WTC11 (cell line): ENCODE measurements at regions not wholly inside any gene's neighbourhood (a gene's known extent, or its start where the extent isn't known, plus 50 kb on each side); places are given as distances from the start of the nearest gene placed in this dataset.

ENCODE experiments used
- ATAC-seq: fragments of 200-7000 bp; cut with Tn5 transposase; 2 replicates; pipeline ENCODE4 v1.10.0; 2021; ENCODE audit warnings: mild to moderate bottlenecking, moderate library complexity
- CTCF ChIA-PET: fragments of 300-600 bp; sonication (Branson Sonifier 250); formaldehyde crosslinking; loops from one replicate; lab custom pipeline; 2021; ENCODE audit warnings: antibody characterized with exemption; lab: Charles Lee
- POLR2A ChIA-PET: fragments of 350-600 bp; sonication (Branson Sonifier 250); formaldehyde crosslinking; loops from one replicate; lab custom pipeline; 2021; ENCODE audit warnings: antibody characterized with exemption; lab: Charles Lee
- DNase-seq: peaks from one replicate; pipeline ENCODE4 v3.0.0; 2021; ENCODE audit warnings: low spot score
- H3K27ac Mint-ChIP-seq: 2 replicates; pipeline ENCODE4 v1.8.0; 2021; ENCODE audit warnings: mixed read lengths
- H3K27me3 Mint-ChIP-seq: 2 replicates; pipeline ENCODE4 v1.8.0; 2021; ENCODE audit warnings: low read depth, mild to moderate bottlenecking, moderate library complexity, mixed read lengths
- H3K36me3 Mint-ChIP-seq: 2 replicates; pipeline ENCODE4 v1.8.0; 2021; ENCODE audit warnings: mixed read lengths
- H3K4me1 Mint-ChIP-seq: 2 replicates; pipeline ENCODE4 v1.8.0; 2022; ENCODE audit warnings: mixed read lengths
- H3K4me3 Mint-ChIP-seq: 2 replicates; pipeline ENCODE4 v1.8.0; 2021; ENCODE audit warnings: mild to moderate bottlenecking, moderate library complexity, mixed read lengths
- H3K9me3 Mint-ChIP-seq: 2 replicates; pipeline ENCODE4 v1.8.0; 2021; ENCODE audit warnings: mixed read lengths
- E2F1 ChIP-seq: sonication (generic); formaldehyde crosslinking; IDR thresholded peaks from 2 replicates; pipeline ENCODE4 v1.8.0; 2022; ENCODE audit warnings: mild to moderate bottlenecking, missing genetic modification reagents
- EMX1 ChIP-seq: fragments of 250-450 bp; sonication (Bioruptor Pico); IDR thresholded peaks from 2 replicates; pipeline ENCODE4 v1.8.0; 2021; ENCODE audit warnings: mild to moderate bottlenecking
- ESRRA ChIP-seq: sonication (generic); formaldehyde crosslinking; IDR thresholded peaks from 2 replicates; pipeline ENCODE4 v1.8.1; 2022; ENCODE audit warnings: mild to moderate bottlenecking, missing genetic modification reagents, borderline replicate concordance
- ETV6 ChIP-seq: sonication (generic); formaldehyde crosslinking; IDR thresholded peaks from 2 replicates; pipeline ENCODE4 v1.8.1; 2022; ENCODE audit warnings: mild to moderate bottlenecking, missing genetic modification reagents
- FOXJ3 ChIP-seq: sonication (generic); formaldehyde crosslinking; IDR thresholded peaks from 2 replicates; pipeline ENCODE4 v1.9.0; 2021; ENCODE audit warnings: missing genetic modification reagents, mild to moderate bottlenecking, borderline replicate concordance
- IRF2 ChIP-seq: sonication (generic); formaldehyde crosslinking; IDR thresholded peaks from 2 replicates; pipeline ENCODE4 v1.8.0; 2022; ENCODE audit warnings: low read depth, missing genetic modification reagents, borderline replicate concordance
- JAZF1 ChIP-seq: fragments of 250-450 bp; sonication (Bioruptor Pico); IDR thresholded peaks from 2 replicates; pipeline ENCODE4 v1.9.0; 2021; ENCODE audit warnings: moderate library complexity, mild to moderate bottlenecking, inconsistent platforms
- NFYB ChIP-seq: sonication (generic); formaldehyde crosslinking; conservative IDR thresholded peaks from 2 replicates; pipeline ENCODE4 v1.8.0; 2022; ENCODE audit warnings: low read depth, missing genetic modification reagents
- NR2C2 ChIP-seq: sonication (generic); formaldehyde crosslinking; IDR thresholded peaks from 2 replicates; pipeline ENCODE4 v1.8.0; 2022; ENCODE audit warnings: mild to moderate bottlenecking, missing genetic modification reagents
- SMAD3 ChIP-seq: sonication (generic); formaldehyde crosslinking; IDR thresholded peaks from 2 replicates; pipeline ENCODE4 v1.8.0; 2022; ENCODE audit warnings: missing genetic modification reagents, mild to moderate bottlenecking, borderline replicate concordance
- SMAD4 ChIP-seq: sonication (generic); formaldehyde crosslinking; IDR thresholded peaks from 2 replicates; pipeline ENCODE4 v1.8.0; 2022; ENCODE audit warnings: mild to moderate bottlenecking, missing genetic modification reagents
- TCF7 ChIP-seq: sonication (generic); formaldehyde crosslinking; IDR thresholded peaks from 2 replicates; pipeline ENCODE4 v1.8.0; 2022; ENCODE audit warnings: mild to moderate bottlenecking, low read depth, missing genetic modification reagents, moderate library complexity
- TEAD1 ChIP-seq: sonication (generic); formaldehyde crosslinking; IDR thresholded peaks from 2 replicates; pipeline ENCODE4 v1.8.0; 2022; ENCODE audit warnings: mild to moderate bottlenecking, missing genetic modification reagents
- USF2 ChIP-seq: sonication (generic); formaldehyde crosslinking; IDR thresholded peaks from 2 replicates; pipeline ENCODE4 v1.8.1; 2023; ENCODE audit warnings: mild to moderate bottlenecking, missing genetic modification reagents, moderate library complexity
- ZBTB43 ChIP-seq: sonication (generic); formaldehyde crosslinking; IDR thresholded peaks from 2 replicates; pipeline ENCODE4 v1.8.1; 2023; ENCODE audit warnings: mild to moderate bottlenecking, missing genetic modification reagents
- ZNF232 ChIP-seq: sonication (generic); formaldehyde crosslinking; IDR thresholded peaks from 2 replicates; pipeline ENCODE4 v1.8.0; 2022; ENCODE audit warnings: mild to moderate bottlenecking, missing genetic modification reagents
- ZNF263 ChIP-seq: sonication (generic); formaldehyde crosslinking; IDR thresholded peaks from 2 replicates; pipeline ENCODE4 v1.8.1; 2022; ENCODE audit warnings: low read depth, mild to moderate bottlenecking, moderate library complexity, missing genetic modification reagents
- ZNF317 ChIP-seq: sonication (generic); formaldehyde crosslinking; IDR thresholded peaks from 2 replicates; pipeline ENCODE4 v1.8.1; 2023; ENCODE audit warnings: low read depth, mild to moderate bottlenecking, moderate library complexity, missing genetic modification reagents, borderline replicate concordance
- ZNF512 ChIP-seq: sonication (generic); formaldehyde crosslinking; IDR thresholded peaks from 2 replicates; pipeline ENCODE4 v1.8.1; 2022; ENCODE audit warnings: missing genetic modification reagents, borderline replicate concordance
- TF ChIP-seq, protein P1 (sequence below): fragments of 250-450 bp; sonication (Bioruptor Pico); IDR thresholded peaks from 2 replicates; pipeline ENCODE4 v1.9.0; 2021; ENCODE audit warnings: moderate library complexity, mild to moderate bottlenecking, inconsistent platforms, borderline replicate concordance
- TF ChIP-seq, protein P2 (sequence below): sonication (generic); formaldehyde crosslinking; IDR thresholded peaks from 2 replicates; pipeline ENCODE4 v1.8.1; 2022; ENCODE audit warnings: low read depth, missing genetic modification reagents, borderline replicate concordance
- TF ChIP-seq, protein P3 (sequence below): sonication (generic); formaldehyde crosslinking; IDR thresholded peaks from 2 replicates; pipeline ENCODE4 v1.8.1; 2023; ENCODE audit warnings: mild to moderate bottlenecking, moderate library complexity, missing genetic modification reagents
- TF ChIP-seq, protein P4 (sequence below): fragments of 250-450 bp; sonication (Bioruptor Pico); IDR thresholded peaks from 2 replicates; pipeline ENCODE4 v1.9.0; 2021; ENCODE audit warnings: mild to moderate bottlenecking

DNA sequence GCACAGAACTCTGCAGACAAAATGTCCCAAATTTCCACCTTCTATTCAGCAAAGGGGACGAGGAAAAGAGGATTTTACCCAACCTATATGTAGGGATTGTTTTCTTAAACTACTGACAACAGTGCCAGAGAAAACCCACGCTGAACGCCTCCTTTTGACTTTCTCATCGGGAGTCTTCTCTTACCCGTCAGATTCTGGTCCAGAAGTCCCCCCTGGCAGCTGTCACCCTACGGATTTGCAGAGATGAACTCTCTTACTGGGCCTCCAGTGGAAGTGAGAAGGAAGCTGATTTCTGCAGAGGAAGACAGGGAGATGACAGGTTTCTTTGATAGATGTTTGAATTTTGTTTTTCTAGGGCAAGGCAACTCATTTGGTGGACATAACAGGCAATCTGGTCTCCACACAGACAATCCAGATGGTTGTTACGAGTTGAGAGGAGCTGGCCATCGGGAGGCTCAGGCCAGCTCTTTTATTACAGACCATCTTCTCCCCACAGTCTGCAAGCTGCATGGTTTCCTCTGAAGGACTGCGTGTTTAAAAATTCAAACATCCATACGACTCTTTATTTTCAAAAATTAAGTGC is 804.3 kb downstream of the RNF144A start:
- CTCF ChIA-PET, result no interaction called here
- peaks cover 26% of the 10 kb centered on the region for H3K4me1 Mint-ChIP-seq
- H3K27me3 Mint-ChIP-seq, result no peaks in the 10 kb centered on the region
- POLR2A ChIA-PET, result no interaction called here
- H3K27ac Mint-ChIP-seq, result no peak overlapping the region
- no peak overlapping the region for H3K4me3 Mint-ChIP-seq
- ATAC-seq (no peak), DNase-seq (no peak)
- TF ChIP-seq, protein P1, sequence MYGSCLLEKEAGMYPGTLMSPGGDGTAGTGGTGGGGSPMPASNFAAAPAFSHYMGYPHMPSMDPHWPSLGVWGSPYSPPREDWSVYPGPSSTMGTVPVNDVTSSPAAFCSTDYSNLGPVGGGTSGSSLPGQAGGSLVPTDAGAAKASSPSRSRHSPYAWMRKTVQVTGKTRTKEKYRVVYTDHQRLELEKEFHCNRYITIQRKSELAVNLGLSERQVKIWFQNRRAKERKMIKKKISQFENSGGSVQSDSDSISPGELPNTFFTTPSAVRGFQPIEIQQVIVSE, result no peak
- TF ChIP-seq TCF7 (CRISPR knock-in tag) (no peak), JAZF1 (CRISPR knock-in tag) (no peak), ETV6 (no peak), FOXJ3 (CRISPR knock-in tag) (no peak), ZNF317 (CRISPR knock-in tag) (no peak), ZNF263 (CRISPR knock-in tag) (no peak), USF2 (CRISPR knock-in tag) (no peak), SMAD3 (CRISPR knock-in tag) (no peak)
- TF ChIP-seq, protein P2, sequence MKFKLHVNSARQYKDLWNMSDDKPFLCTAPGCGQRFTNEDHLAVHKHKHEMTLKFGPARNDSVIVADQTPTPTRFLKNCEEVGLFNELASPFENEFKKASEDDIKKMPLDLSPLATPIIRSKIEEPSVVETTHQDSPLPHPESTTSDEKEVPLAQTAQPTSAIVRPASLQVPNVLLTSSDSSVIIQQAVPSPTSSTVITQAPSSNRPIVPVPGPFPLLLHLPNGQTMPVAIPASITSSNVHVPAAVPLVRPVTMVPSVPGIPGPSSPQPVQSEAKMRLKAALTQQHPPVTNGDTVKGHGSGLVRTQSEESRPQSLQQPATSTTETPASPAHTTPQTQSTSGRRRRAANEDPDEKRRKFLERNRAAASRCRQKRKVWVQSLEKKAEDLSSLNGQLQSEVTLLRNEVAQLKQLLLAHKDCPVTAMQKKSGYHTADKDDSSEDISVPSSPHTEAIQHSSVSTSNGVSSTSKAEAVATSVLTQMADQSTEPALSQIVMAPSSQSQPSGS, result no peak
- TF ChIP-seq, protein P3, sequence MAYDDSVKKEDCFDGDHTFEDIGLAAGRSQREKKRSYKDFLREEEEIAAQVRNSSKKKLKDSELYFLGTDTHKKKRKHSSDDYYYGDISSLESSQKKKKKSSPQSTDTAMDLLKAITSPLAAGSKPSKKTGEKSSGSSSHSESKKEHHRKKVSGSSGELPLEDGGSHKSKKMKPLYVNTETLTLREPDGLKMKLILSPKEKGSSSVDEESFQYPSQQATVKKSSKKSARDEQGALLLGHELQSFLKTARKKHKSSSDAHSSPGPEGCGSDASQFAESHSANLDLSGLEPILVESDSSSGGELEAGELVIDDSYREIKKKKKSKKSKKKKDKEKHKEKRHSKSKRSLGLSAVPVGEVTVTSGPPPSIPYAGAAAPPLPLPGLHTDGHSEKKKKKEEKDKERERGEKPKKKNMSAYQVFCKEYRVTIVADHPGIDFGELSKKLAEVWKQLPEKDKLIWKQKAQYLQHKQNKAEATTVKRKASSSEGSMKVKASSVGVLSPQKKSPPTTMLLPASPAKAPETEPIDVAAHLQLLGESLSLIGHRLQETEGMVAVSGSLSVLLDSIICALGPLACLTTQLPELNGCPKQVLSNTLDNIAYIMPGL, result no peak
- peaks cover 4% of the 10 kb centered on the region; the same call in 1 of the 2 replicates for H3K9me3 Mint-ChIP-seq
- no peaks in the 10 kb centered on the region for H3K36me3 Mint-ChIP-seq

- DNase-seq, result no peak
- CTCF ChIA-PET, result no interaction called here
- Mint-ChIP-seq H3K27me3 (no peaks in the 10 kb centered on the region), H3K36me3 (no peaks in the 10 kb centered on the region), H3K4me1 (peaks cover 26% of the 10 kb centered on the region), H3K27ac (no peak overlapping the region), H3K9me3 (peaks cover 4% of the 10 kb centered on the region; the same call in 1 of the 2 replicates), H3K4me3 (no peak overlapping the region)
- ATAC-seq, result no peak
- POLR2A ChIA-PET, result no interaction called here
- TF ChIP-seq, protein P4, sequence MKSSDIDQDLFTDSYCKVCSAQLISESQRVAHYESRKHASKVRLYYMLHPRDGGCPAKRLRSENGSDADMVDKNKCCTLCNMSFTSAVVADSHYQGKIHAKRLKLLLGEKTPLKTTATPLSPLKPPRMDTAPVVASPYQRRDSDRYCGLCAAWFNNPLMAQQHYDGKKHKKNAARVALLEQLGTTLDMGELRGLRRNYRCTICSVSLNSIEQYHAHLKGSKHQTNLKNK, result no peak
- TF ChIP-seq TEAD1 (CRISPR knock-in tag), result no peak
Measured at GRCh38 chr2:7722212-7722910, 805.1 kb downstream of the RNF144A start.

- ChIA-PET POLR2A (no interaction called here), CTCF (interaction anchor here (1.3 kb wide), 1 partner anchor 8 kb away, joined by 3 read pairs; no protein-coding TSS in a partner anchor)
- ATAC-seq (no peak), DNase-seq (no peak)
- Mint-ChIP-seq H3K27ac (no peak overlapping the region), H3K27me3 (no peaks in the 10 kb centered on the region), H3K4me1 (peaks cover 24% of the 10 kb centered on the region), H3K36me3 (no peaks in the 10 kb centered on the region), H3K9me3 (no peaks in the 10 kb centered on the region), H3K4me3 (no peak overlapping the region)
- TF ChIP-seq ZBTB43 (CRISPR knock-in tag) (no peak), NFYB (CRISPR knock-in tag) (no peak), SMAD4 (CRISPR knock-in tag) (no peak), EMX1 (CRISPR knock-in tag) (no peak), E2F1 (CRISPR knock-in tag) (no peak), ESRRA (CRISPR knock-in tag) (no peak), ZNF232 (CRISPR knock-in tag) (no peak), NR2C2 (CRISPR knock-in tag) (no peak), IRF2 (CRISPR knock-in tag) (no peak), ZNF512 (CRISPR knock-in tag) (no peak)
Measured at GRCh38 chr2:7724336-7724735, 807.1 kb downstream of the RNF144A start.
